Tibial nerve (tissue), 4 donors: ENCODE measurements at regions not wholly inside any gene's neighbourhood (a gene's known extent, or its start where the extent isn't known, plus 50 kb on each side); places are given as distances from the start of the nearest gene placed in this dataset.

Experiments
- CTCF ChIP-seq, 5 experiments: fragments of 200-600 bp in 3 of 5; fragments of 450-650 bp in 2 of 5; sonication (generic) in 3 of 5; IDR thresholded peaks; one replicate each; pipeline ENCODE4 v1.5.1; 2016 to 2019; ENCODE audit warnings: antibody characterized with exemption in 5 of 5, mild to moderate bottlenecking in 3 of 5, moderate library complexity in 2 of 5
- EP300 ChIP-seq, 2 donors: sonication (generic); formaldehyde crosslinking; IDR thresholded peaks; one replicate each; pipeline ENCODE4 v1.6.1; 2017; ENCODE audit warnings: antibody characterized with exemption in 2 of 2, mild to moderate bottlenecking in 1 of 2
- POLR2A ChIP-seq, 2 donors: fragments of 450-650 bp; IDR thresholded peaks; one replicate each; pipeline ENCODE4 v1.6.1; 2017; ENCODE audit warnings: antibody characterized with exemption in 2 of 2, mild to moderate bottlenecking in 2 of 2, moderate library complexity in 2 of 2

DNA sequence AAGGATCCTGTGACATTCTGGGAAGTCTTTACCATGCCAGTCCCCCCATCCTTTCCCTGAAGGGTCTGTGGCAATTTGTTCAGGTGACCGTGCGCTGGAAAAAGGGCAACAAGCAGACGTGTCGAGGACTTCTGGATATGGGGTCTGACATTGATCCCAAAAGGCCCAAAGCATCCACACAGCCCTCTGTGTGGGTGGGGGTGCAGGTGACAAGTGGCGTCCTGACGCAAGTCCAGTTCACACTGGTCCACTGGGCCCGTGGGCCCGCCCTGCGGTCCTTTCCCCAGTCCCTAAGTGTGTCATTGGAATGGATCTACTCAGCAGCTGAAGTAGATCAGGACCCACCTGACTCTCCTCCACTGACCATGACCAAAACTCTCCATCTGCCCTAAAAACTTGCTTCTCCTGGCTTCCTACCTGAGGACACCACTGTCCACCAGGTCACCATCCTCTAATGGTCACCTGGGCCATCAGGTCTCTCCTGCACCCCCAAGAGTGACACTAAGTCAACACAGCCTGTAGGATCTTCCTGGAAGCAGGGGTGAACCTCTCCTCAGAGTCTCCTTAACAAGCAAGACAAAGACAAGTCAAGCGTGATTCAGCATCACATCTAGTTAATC is 85.6 kb upstream of the SLC66A3 start:
- TF ChIP-seq CTCF (IDR thresholded peaks at IDR 0.05) = no peak
- no peak for TF ChIP-seq POLR2A (IDR thresholded peaks at IDR 0.05)
- TF ChIP-seq EP300 (IDR thresholded peaks at IDR 0.05) = no peak
